Neural progenitor cell (in vitro differentiated cells): ENCODE measurements at regions not wholly inside any gene's neighbourhood (a gene's known extent, or its start where the extent isn't known, plus 50 kb on each side); places are given as distances from the start of the nearest gene placed in this dataset.

Experiments used
- EZH2 ChIP-seq: fragments of 200-600 bp; sonication (generic); IDR thresholded peaks from 2 replicates; pipeline ENCODE4 v1.6.1; 2017; ENCODE audit warnings: antibody characterized with exemption, mild to moderate bottlenecking, moderate library complexity
- EZH2phosphoT487 ChIP-seq: fragments of 200-600 bp; sonication (generic); IDR thresholded peaks from 2 replicates; pipeline ENCODE4 v1.6.1; 2017; ENCODE audit warnings: antibody characterized with exemption
- TF ChIP-seq, protein P1 (sequence below): fragments of 200-600 bp; sonication (generic); IDR thresholded peaks from 2 replicates; pipeline ENCODE4 v1.5.1; 2017; ENCODE audit warnings: antibody characterized with exemption, mild to moderate bottlenecking

DNA sequence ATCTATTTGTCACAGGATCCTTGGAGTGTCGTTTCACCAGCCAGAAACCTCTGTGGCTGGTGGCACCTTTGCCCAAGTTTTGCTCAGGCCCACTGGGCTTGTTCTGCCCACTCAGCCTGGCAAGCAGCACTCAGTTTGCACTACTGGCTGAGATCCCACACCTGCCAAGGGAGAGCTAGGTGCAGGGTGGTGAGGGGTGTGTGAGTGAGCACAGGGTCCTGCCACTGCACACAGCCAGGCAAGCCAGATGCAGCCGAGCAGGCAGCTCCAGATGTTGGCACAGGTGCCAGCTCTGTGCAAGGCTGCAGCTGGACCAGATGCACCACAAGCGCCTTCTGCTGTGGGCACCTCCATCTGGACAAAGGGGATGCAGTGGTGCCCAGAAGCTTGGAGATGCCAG is 281.7 kb upstream of the UBE2E3 start:
- TF ChIP-seq EZH2 (no peak), EZH2phosphoT487 (no peak)
- TF ChIP-seq, protein P1, sequence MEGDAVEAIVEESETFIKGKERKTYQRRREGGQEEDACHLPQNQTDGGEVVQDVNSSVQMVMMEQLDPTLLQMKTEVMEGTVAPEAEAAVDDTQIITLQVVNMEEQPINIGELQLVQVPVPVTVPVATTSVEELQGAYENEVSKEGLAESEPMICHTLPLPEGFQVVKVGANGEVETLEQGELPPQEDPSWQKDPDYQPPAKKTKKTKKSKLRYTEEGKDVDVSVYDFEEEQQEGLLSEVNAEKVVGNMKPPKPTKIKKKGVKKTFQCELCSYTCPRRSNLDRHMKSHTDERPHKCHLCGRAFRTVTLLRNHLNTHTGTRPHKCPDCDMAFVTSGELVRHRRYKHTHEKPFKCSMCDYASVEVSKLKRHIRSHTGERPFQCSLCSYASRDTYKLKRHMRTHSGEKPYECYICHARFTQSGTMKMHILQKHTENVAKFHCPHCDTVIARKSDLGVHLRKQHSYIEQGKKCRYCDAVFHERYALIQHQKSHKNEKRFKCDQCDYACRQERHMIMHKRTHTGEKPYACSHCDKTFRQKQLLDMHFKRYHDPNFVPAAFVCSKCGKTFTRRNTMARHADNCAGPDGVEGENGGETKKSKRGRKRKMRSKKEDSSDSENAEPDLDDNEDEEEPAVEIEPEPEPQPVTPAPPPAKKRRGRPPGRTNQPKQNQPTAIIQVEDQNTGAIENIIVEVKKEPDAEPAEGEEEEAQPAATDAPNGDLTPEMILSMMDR = no peak
